Keratinocyte (primary cell): ENCODE measurements at regions not wholly inside any gene's neighbourhood (a gene's known extent, or its start where the extent isn't known, plus 50 kb on each side); places are given as distances from the start of the nearest gene placed in this dataset.
"Not testable (repeated sequence)": the region's sequence is repeated elsewhere in the genome, so short reads cannot be mapped to it uniquely, and the experiment has no call there.

Source experiments
- EZH2 ChIP-seq: IDR thresholded peaks from one replicate; pipeline ENCODE4 v1.6.1; 2012; ENCODE audit warnings: inconsistent platforms, mild to moderate bottlenecking, low read length, moderate library complexity
- TF ChIP-seq, protein P1 (sequence below), 3 experiments: IDR thresholded peaks in 1 of 3; conservative IDR thresholded peaks in 1 of 3; optimal IDR thresholded peaks in 1 of 3; 2 replicates in 2 of 3; 3 replicates in 1 of 3; pipeline versions ENCODE3 to v1.5.1; 2011; ENCODE audit warnings: low read length in 3 of 3, mild to moderate bottlenecking in 3 of 3, moderate library complexity in 2 of 3, control low read depth in 1 of 3, inconsistent platforms in 1 of 3; ENCODE audit not compliant: insufficient read depth in 2 of 3; ENCODE audit errors: extremely low read depth in 1 of 3

DNA sequence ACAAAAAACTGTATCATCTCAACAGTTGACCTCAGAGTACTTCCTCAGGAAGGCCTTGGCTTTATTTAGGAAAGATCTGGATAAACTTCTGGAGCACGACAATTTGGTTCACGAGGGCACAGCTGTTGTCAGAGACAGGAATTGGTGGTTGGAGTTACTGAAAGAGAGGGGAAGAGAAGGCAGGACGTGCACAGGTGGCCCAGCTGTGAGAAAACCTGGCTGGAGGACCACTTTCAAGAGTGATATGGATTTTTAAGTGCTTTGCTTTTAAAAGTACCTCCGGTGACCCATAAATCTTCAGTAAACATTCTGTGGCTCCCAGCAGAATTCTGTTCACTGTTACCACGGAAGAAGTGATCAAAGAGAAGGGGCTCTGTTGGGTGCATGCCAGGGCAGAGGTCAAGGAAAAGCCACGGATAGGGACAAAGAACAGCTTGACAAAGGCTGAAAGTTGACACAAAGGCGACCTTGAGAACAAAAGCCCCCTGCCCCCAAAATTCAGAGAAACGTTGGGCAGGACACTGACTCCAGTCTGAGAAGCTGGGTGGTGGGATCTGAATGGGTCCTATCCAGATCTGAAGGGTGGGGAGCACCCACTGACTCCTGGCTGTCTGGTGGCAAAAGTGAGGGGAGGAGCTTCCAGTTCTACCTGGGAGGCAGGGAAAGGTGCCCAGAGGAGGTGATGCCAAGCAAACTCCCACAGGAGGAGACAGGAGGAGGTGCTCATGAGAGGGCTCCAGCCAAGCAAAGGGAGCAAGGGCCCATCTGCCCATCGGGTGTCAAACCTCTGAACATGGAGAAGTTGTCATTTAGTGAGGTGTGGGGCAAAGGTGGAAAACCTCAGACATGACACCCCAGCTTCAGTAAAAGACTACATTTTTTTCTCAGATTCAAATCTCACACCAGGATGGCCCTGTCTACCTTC, 89.4 kb upstream of the UXS1 start:
- TF ChIP-seq, protein P1, sequence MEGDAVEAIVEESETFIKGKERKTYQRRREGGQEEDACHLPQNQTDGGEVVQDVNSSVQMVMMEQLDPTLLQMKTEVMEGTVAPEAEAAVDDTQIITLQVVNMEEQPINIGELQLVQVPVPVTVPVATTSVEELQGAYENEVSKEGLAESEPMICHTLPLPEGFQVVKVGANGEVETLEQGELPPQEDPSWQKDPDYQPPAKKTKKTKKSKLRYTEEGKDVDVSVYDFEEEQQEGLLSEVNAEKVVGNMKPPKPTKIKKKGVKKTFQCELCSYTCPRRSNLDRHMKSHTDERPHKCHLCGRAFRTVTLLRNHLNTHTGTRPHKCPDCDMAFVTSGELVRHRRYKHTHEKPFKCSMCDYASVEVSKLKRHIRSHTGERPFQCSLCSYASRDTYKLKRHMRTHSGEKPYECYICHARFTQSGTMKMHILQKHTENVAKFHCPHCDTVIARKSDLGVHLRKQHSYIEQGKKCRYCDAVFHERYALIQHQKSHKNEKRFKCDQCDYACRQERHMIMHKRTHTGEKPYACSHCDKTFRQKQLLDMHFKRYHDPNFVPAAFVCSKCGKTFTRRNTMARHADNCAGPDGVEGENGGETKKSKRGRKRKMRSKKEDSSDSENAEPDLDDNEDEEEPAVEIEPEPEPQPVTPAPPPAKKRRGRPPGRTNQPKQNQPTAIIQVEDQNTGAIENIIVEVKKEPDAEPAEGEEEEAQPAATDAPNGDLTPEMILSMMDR (optimal IDR thresholded peaks at IDR 0.05 in 1 of 3, IDR thresholded peaks at IDR 0.05 in 1 of 3, conservative IDR thresholded peaks at IDR 0.05 in 1 of 3; ENCODE audit: extremely low read depth in 1 of 3, insufficient read depth in 2 of 3, low read length in 3 of 3), result not testable (repeated sequence)
- not testable (repeated sequence) for TF ChIP-seq EZH2
